ENCODE measurements at regions not wholly inside any gene's neighbourhood (a gene's known extent, or its start where the extent isn't known, plus 50 kb on each side); places are given as distances from the start of the nearest gene placed in this dataset.

GRCh38 chr2:20126040-20126439, 74.6 kb upstream of the LAPTM4A start:
- FAIRE-seq (no peak), DNase-seq (ENCODE audit: insufficient read length, low spot score) (no peak)
- no peak for TF ChIP-seq CTCF (IDR thresholded peaks at IDR 0.05; ENCODE audit: insufficient read depth, missing control alignments)

GRCh38 chr2:20125616-20126015, 74.2 kb upstream of the LAPTM4A start:
- DNase-seq (ENCODE audit: insufficient read length, low spot score) = no peak
- no peak for FAIRE-seq
- no peak for TF ChIP-seq CTCF (IDR thresholded peaks at IDR 0.05; ENCODE audit: insufficient read depth, missing control alignments)

GRCh38 chr2:20125164-20125563, 73.7 kb upstream of the LAPTM4A start:
- TF ChIP-seq CTCF (IDR thresholded peaks at IDR 0.05; ENCODE audit: insufficient read depth, missing control alignments) = no peak
- FAIRE-seq (no peak), DNase-seq (ENCODE audit: insufficient read length, low spot score) (no peak)

GRCh38 chr2:20123871-20124594, 72.6 kb upstream of the LAPTM4A start:
- FAIRE-seq (no peak), DNase-seq (ENCODE audit: insufficient read length, low spot score) (no peak)
- TF ChIP-seq CTCF (IDR thresholded peaks at IDR 0.05; ENCODE audit: insufficient read depth, missing control alignments) = no peak

- FAIRE-seq (no peak), DNase-seq (ENCODE audit: insufficient read length, low spot score) (no peak)
- TF ChIP-seq CTCF (IDR thresholded peaks at IDR 0.05; ENCODE audit: insufficient read depth, missing control alignments) = no peak
Observed at GRCh38 chr2:20122864-20123263, 71.4 kb upstream of the LAPTM4A start.

GRCh38 chr2:20120569-20121416, 69.4 kb upstream of the LAPTM4A start:
- DNase-seq (ENCODE audit: insufficient read length, low spot score) (no peak), FAIRE-seq (no peak)
- TF ChIP-seq CTCF (IDR thresholded peaks at IDR 0.05; ENCODE audit: insufficient read depth, missing control alignments) = no peak

- DNase-seq (ENCODE audit: insufficient read length, low spot score) (no peak), FAIRE-seq (no peak)
- TF ChIP-seq CTCF (IDR thresholded peaks at IDR 0.05; ENCODE audit: insufficient read depth, missing control alignments) = no peak
Observed at GRCh38 chr2:20118051-20118450, 66.6 kb upstream of the LAPTM4A start.

All from D721Med (cell line).